ENCODE measurements at regions not wholly inside any gene's neighbourhood (a gene's known extent, or its start where the extent isn't known, plus 50 kb on each side); places are given as distances from the start of the nearest gene placed in this dataset.

- ATAC-seq (no peak), DNase-seq (ENCODE audit: missing footprints) (no peak)
- intact Hi-C loops (cut with DNase I): no loop called here
Observed at GRCh38 chr12:91920276-91920675, 225.4 kb downstream of the BTG1 start.

- DNase-seq (ENCODE audit: missing footprints) (no peak), ATAC-seq (no peak)
- intact Hi-C loops (cut with DNase I): no loop called here
Observed at GRCh38 chr12:91918431-91918830, 227.2 kb downstream of the BTG1 start.

GRCh38 chr12:91914701-91915100 is 230.9 kb downstream of the BTG1 start:
- intact Hi-C loops (cut with DNase I): no loop called here
- ATAC-seq: no peak
- no peak for DNase-seq (ENCODE audit: missing footprints)

- no peak for DNase-seq (ENCODE audit: missing footprints)
- ATAC-seq: no peak
- intact Hi-C loops (cut with DNase I): no loop called here
Observed at GRCh38 chr12:91913651-91914050, 232.0 kb downstream of the BTG1 start.

GRCh38 chr12:91913124-91913523 is 232.5 kb downstream of the BTG1 start:
- DNase-seq (ENCODE audit: missing footprints) (no peak), ATAC-seq (no peak)
- intact Hi-C loops (cut with DNase I): no loop called here

GRCh38 chr12:91912178-91912577 is 233.5 kb downstream of the BTG1 start:
- intact Hi-C loops (cut with DNase I): no loop called here
- no peak for DNase-seq (ENCODE audit: missing footprints)
- no peak for ATAC-seq

- no peak for DNase-seq (ENCODE audit: missing footprints)
- intact Hi-C loops (cut with DNase I): no loop called here
Observed at GRCh38 chr12:91910871-91911388, 234.7 kb downstream of the BTG1 start.

GRCh38 chr12:91902860-91903683 is 242.6 kb downstream of the BTG1 start:
- ATAC-seq (no peak), DNase-seq (ENCODE audit: missing footprints) (no peak)
- intact Hi-C loops (cut with DNase I): no loop called here

More at GRCh38 chr12:91910871-91911388, 234.7 kb downstream of the BTG1 start:
- no peak for ATAC-seq

GRCh38 chr12:91901381-91902074 is 244.1 kb downstream of the BTG1 start:
- DNase-seq (ENCODE audit: missing footprints): no peak
- no peak for ATAC-seq
- intact Hi-C loops (cut with DNase I): no loop called here

GRCh38 chr12:91900971-91901370 is 244.7 kb downstream of the BTG1 start:
- intact Hi-C loops (cut with DNase I): no loop called here
- ATAC-seq: no peak
- DNase-seq (ENCODE audit: missing footprints): no peak

- DNase-seq (ENCODE audit: missing footprints): no peak
- intact Hi-C loops (cut with DNase I): no loop called here
- no peak for ATAC-seq
Observed at GRCh38 chr12:91899056-91899455, 246.6 kb downstream of the BTG1 start.

- DNase-seq (ENCODE audit: missing footprints) (no peak), ATAC-seq (peak; percentile 12)
- intact Hi-C loops (cut with DNase I): no loop called here
Observed at GRCh38 chr12:91897025-91897515, 248.6 kb downstream of the BTG1 start.

- ATAC-seq: peak; percentile 91
- DNase-seq (ENCODE audit: missing footprints): no peak
- intact Hi-C loops (cut with DNase I): no loop called here
Observed at GRCh38 chr12:91896286-91897024, 249.2 kb downstream of the BTG1 start.

GRCh38 chr12:91894911-91895310 is 250.7 kb downstream of the BTG1 start:
- intact Hi-C loops (cut with DNase I): no loop called here
- no peak for ATAC-seq
- DNase-seq (ENCODE audit: missing footprints): no peak

- DNase-seq (ENCODE audit: missing footprints): no peak
- intact Hi-C loops (cut with DNase I): no loop called here
- ATAC-seq: no peak
Observed at GRCh38 chr12:91893476-91893875, 252.2 kb downstream of the BTG1 start.

GRCh38 chr12:91892081-91892855 is 253.4 kb downstream of the BTG1 start:
- intact Hi-C loops (cut with DNase I): no loop called here
- DNase-seq (ENCODE audit: missing footprints) (no peak), ATAC-seq (no peak)

- ATAC-seq (no peak), DNase-seq (ENCODE audit: missing footprints) (no peak)
- intact Hi-C loops (cut with DNase I): no loop called here
Observed at GRCh38 chr12:91890742-91891141, 254.9 kb downstream of the BTG1 start.

- no peak for ATAC-seq
- no peak for DNase-seq (ENCODE audit: missing footprints)
- intact Hi-C loops (cut with DNase I): no loop called here
Observed at GRCh38 chr12:91889910-91890309, 255.7 kb downstream of the BTG1 start.

- no peak for ATAC-seq
- intact Hi-C loops (cut with DNase I): no loop called here
- no peak for DNase-seq (ENCODE audit: missing footprints)
Observed at GRCh38 chr12:91889059-91889458, 256.6 kb downstream of the BTG1 start.
